SU-DHL-6 (cell line): ENCODE measurements at regions not wholly inside any gene's neighbourhood (a gene's known extent, or its start where the extent isn't known, plus 50 kb on each side); places are given as distances from the start of the nearest gene placed in this dataset.

Source experiments
- EZH2phosphoT487 ChIP-seq: fragments of 200-600 bp; sonication (generic), shearing (Covaris generic); conservative IDR thresholded peaks from 2 replicates; pipeline ENCODE4 v1.6.1; 2018; ENCODE audit warnings: mild to moderate bottlenecking, antibody characterized with exemption, low read length, moderate library complexity, mixed read lengths
- TF ChIP-seq, protein P1 (sequence below): fragments of 200-600 bp; sonication (generic); IDR thresholded peaks from one replicate; pipeline ENCODE4 v1.5.1; 2017; ENCODE audit warnings: antibody characterized with exemption, mild to moderate bottlenecking, low read length, moderate library complexity; ENCODE audit not compliant: insufficient read depth, poor library complexity, severe bottlenecking

DNA sequence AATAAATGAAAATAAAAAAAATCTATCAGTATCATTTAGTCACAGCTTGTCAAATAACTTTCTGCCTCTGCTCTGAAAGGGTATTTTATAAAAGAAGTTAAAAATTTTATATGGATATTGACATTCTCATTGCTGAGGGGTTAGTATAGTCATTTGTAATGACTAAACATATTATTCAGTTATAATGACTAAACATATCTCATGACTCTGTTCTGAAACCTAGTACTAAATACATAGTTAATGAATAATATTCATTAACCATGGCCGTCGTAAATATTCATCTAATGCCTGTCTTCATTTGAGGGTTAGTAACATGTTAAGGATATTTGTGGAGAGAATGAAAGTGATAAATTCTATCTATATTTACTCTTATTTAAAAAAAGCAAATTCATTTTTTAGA, 69.1 kb upstream of the MAP4K3 start:
- TF ChIP-seq, protein P1, sequence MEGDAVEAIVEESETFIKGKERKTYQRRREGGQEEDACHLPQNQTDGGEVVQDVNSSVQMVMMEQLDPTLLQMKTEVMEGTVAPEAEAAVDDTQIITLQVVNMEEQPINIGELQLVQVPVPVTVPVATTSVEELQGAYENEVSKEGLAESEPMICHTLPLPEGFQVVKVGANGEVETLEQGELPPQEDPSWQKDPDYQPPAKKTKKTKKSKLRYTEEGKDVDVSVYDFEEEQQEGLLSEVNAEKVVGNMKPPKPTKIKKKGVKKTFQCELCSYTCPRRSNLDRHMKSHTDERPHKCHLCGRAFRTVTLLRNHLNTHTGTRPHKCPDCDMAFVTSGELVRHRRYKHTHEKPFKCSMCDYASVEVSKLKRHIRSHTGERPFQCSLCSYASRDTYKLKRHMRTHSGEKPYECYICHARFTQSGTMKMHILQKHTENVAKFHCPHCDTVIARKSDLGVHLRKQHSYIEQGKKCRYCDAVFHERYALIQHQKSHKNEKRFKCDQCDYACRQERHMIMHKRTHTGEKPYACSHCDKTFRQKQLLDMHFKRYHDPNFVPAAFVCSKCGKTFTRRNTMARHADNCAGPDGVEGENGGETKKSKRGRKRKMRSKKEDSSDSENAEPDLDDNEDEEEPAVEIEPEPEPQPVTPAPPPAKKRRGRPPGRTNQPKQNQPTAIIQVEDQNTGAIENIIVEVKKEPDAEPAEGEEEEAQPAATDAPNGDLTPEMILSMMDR: no peak
- no peak for TF ChIP-seq EZH2phosphoT487
